RWPE1 (cell line): ENCODE measurements at regions not wholly inside any gene's neighbourhood (a gene's known extent, or its start where the extent isn't known, plus 50 kb on each side); places are given as distances from the start of the nearest gene placed in this dataset.

Experiments used
- CTCF ChIA-PET: fragments of 350-600 bp; sonication (Branson Sonifier 250); formaldehyde crosslinking; extraction: SDS; loops from one replicate; lab custom pipeline; 2021; lab: Yijun Ruan, JAX
- POLR2A ChIA-PET: fragments of 400-600 bp; formaldehyde crosslinking; extraction: SDS; loops from one replicate; lab custom pipeline; 2020; ENCODE audit warnings: antibody characterized with exemption; ENCODE audit not compliant: low non-redundant PET; lab: Yijun Ruan, JAX
- DNase-seq: peaks from one replicate; pipeline ENCODE4 v3.0.0; 2012; ENCODE audit warnings: low spot score
- H3K27ac ChIP-seq: fragments of 450-650 bp; 2 replicates; pipeline ENCODE4 v1.5.1; 2017
- TF ChIP-seq, protein P1 (sequence below): fragments of 450-650 bp; conservative IDR thresholded peaks from 2 replicates; pipeline ENCODE4 v1.5.1; 2017; ENCODE audit warnings: low read depth, mild to moderate bottlenecking

DNA sequence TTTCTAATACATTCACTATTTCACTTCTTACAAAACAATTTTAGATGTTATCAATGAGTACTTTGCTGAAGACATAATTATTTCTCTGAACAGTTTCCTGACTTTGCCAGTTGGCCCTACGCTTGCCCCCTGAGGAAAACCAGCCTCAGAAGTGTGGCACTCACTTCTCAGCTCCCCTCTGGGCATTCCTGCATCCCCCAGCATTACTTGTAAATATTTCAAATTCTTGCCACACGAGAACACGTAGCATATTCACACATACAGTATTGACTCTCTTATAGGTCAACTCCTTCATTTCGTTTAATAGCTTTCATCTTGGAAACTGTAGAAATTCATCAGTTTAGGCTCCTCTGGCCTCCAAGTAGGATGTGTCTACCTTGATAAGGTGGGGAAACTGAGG lies 65.2 kb downstream of the OTX2 start:
- TF ChIP-seq, protein P1, sequence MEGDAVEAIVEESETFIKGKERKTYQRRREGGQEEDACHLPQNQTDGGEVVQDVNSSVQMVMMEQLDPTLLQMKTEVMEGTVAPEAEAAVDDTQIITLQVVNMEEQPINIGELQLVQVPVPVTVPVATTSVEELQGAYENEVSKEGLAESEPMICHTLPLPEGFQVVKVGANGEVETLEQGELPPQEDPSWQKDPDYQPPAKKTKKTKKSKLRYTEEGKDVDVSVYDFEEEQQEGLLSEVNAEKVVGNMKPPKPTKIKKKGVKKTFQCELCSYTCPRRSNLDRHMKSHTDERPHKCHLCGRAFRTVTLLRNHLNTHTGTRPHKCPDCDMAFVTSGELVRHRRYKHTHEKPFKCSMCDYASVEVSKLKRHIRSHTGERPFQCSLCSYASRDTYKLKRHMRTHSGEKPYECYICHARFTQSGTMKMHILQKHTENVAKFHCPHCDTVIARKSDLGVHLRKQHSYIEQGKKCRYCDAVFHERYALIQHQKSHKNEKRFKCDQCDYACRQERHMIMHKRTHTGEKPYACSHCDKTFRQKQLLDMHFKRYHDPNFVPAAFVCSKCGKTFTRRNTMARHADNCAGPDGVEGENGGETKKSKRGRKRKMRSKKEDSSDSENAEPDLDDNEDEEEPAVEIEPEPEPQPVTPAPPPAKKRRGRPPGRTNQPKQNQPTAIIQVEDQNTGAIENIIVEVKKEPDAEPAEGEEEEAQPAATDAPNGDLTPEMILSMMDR = no peak
- ChIA-PET CTCF (no interaction called here), POLR2A (no interaction called here)
- no peak for DNase-seq
- no peak overlapping the region for H3K27ac ChIP-seq

DNA sequence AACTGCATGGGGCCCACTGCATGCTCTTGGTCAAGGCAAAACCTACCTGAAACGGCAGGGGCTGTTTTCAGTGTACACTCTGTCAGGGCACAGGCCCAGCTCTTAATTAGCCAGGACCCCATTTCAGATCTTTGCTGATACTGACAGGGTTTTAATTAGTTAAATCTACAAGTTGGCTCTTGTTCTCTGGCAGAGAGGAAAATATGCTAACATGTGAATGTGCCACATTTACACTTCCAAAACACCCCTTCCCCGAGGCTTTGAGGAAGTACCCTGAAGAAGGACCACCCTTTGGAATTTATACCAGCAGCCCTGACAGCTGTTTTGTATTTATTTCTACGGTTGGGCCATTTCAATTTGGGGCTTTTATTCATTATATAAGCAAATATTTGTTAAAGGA lies 66.3 kb downstream of the OTX2 start:
- H3K27ac ChIP-seq = no peak overlapping the region
- DNase-seq = no peak
- ChIA-PET POLR2A (no interaction called here), CTCF (no interaction called here)
- TF ChIP-seq, protein P1 = no peak

DNA sequence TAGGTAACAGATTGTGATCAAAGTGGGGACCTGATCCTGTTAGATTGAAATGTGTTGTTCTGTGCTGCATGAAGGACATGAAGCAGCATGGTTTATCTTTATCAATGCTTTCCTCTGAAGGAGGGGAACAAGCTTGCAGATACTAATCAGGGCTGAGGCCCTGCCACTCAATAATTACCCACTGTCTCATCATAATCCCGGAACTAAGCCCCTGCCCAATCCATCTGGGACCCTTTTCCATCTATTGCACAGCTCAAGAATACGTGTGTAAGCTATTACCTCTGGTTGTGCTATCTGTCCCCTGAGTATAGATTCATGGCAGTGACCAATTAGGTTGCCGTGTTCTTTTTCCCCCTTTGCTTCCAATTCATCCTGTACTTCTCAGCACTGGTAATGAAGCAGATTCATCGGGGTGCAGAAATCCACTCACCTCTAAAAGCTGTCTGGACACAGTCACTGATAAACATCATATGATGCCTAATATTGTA lies 67.8 kb downstream of the OTX2 start:
- no peak overlapping the region for H3K27ac ChIP-seq
- TF ChIP-seq, protein P1 = no peak
- POLR2A ChIA-PET = no interaction called here
- no peak for DNase-seq
- CTCF ChIA-PET = interaction anchor here (0.6 to 0.7 kb wide), 2 partner anchors 40 to 127 kb away, joined by 3 read pairs; no protein-coding TSS in a partner anchor

DNA sequence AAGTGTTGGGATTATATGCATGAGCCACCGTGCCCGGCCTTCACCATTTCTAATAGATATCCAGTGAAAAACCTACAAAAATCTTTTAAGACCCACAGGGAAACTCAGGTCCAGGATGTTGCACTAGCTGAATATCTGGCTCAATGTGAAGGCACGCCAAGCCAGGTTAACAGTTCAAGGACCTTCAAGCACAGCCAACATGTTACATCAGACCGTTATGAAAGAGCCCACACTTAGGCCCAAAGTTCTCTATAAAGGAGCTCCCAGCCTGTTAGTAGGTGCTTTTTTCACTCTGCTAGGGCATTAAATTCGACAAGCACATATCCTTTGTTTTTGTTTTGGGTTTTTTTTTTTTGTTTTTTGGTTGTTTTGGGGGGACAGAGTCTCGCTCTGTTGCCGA lies 69.0 kb downstream of the OTX2 start:
- POLR2A ChIA-PET = no interaction called here
- H3K27ac ChIP-seq = no peak overlapping the region
- TF ChIP-seq, protein P1 = no peak
- DNase-seq = no peak
- CTCF ChIA-PET = no interaction called here

DNA sequence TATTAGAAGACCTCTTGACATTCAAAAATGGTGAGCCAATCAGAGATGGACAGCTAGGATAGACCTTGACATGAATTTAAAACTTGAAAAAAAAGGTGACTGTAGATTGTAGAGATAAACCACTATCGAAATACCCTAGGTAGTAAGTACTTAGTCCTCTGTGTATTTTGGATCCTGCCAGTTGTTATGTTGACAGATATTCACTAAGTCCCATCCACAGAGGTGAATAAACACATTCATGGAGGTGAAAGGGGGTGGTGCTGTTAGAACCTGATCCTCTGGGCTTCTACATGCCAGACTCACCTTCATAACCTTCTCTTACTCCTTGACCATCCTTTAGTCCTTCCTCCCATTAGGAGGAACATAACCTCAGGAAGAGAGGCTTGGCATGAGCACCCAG lies 72.3 kb downstream of the OTX2 start:
- ChIA-PET POLR2A (no interaction called here), CTCF (no interaction called here)
- no peak for DNase-seq
- TF ChIP-seq, protein P1 = no peak
- no peak overlapping the region for H3K27ac ChIP-seq

DNA sequence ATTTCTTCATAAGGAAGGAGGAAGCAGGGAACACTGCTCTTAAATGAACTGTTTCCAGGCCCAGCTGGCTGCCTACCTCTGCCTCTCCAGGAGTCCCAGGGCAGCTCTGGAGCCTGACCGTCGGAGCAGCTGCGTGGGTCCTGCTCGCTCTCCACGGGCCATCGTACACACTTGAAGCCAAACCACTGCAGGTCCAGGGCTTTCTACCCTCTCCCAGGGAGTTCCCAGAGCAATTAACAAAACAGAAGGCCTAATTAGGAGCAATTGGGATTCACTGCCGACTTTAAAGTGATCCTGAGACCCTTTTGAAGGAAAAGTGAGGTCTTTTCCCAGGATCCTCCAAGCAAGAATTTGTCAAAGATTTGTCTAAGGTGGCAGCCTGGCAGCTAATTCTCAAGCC lies 76.9 kb downstream of the OTX2 start:
- CTCF ChIA-PET = interaction anchor here (0.6 kb wide), 1 partner anchor 403 kb away, joined by 3 read pairs; no protein-coding TSS in a partner anchor
- no peak for DNase-seq
- TF ChIP-seq, protein P1 = no peak
- POLR2A ChIA-PET = no interaction called here
- H3K27ac ChIP-seq = no peak overlapping the region
